Stomach (tissue), 8 donors: ENCODE measurements at regions not wholly inside any gene's neighbourhood (a gene's known extent, or its start where the extent isn't known, plus 50 kb on each side); places are given as distances from the start of the nearest gene placed in this dataset.

Experiments used
- DNase-seq, 2 donors: peaks; one replicate each; pipeline versions ENCODE4 v3.0.0 to v3.0.0-alpha.2; 2013 to 2019
- H3K27ac ChIP-seq, 5 donors: fragments of 200-600 bp in 4 of 5; sonication (generic) in 4 of 5; one replicate each; pipeline ENCODE4 v1.5.1; 2013 to 2019; ENCODE audit warnings: mild to moderate bottlenecking in 1 of 5, moderate library complexity in 1 of 5
- H3K27me3 ChIP-seq, 3 donors: fragments of 200-600 bp; sonication (generic); one replicate each; pipeline ENCODE4 v1.5.1; 2017 to 2019; ENCODE audit warnings: mixed run types in 1 of 3
- H3K36me3 ChIP-seq, 4 donors: fragments of 200-600 bp; sonication (generic); 1 replicate in 3 of 4; 2 replicates in 1 of 4; pipeline ENCODE4 v1.5.1; 2016 to 2019
- H3K4me1 ChIP-seq, 4 donors: fragments of 200-600 bp; sonication (generic); one replicate each; pipeline ENCODE4 v1.5.1; 2016 to 2019
- H3K4me3 ChIP-seq, 4 donors: fragments of 200-600 bp; sonication (generic) in 3 of 4; one replicate each; pipeline ENCODE4 v1.5.1; 2016 to 2019; ENCODE audit warnings: mild to moderate bottlenecking in 1 of 4
- H3K9me3 ChIP-seq, 4 donors: fragments of 200-600 bp; sonication (generic); one replicate each; pipeline ENCODE4 v1.5.1; 2016 to 2019
- EP300 ChIP-seq: sonication (generic); formaldehyde crosslinking; IDR thresholded peaks from one replicate; pipeline ENCODE4 v1.6.1; 2017; ENCODE audit warnings: antibody characterized with exemption
- POLR2A ChIP-seq, 4 donors: fragments of 450-650 bp; IDR thresholded peaks; one replicate each; pipeline ENCODE4 v1.6.1; 2016; ENCODE audit warnings: antibody characterized with exemption in 4 of 4, control low read depth in 2 of 4, mild to moderate bottlenecking in 1 of 4, moderate library complexity in 1 of 4
- POLR2AphosphoS5 ChIP-seq, 3 donors: sonication (generic); formaldehyde crosslinking; IDR thresholded peaks; one replicate each; pipeline ENCODE4 v1.6.1; 2016; ENCODE audit warnings: antibody characterized with exemption in 3 of 3
- WGBS, 5 donors: extraction: QIAGEN DNeasy Blood & Tissue Kit in 3 of 5; methylation state at CpG; one replicate each; pipeline versions ENCODE4 v1.1.5 to v1.1.7; 2013 to 2018; 5-methylcytosine and 5-hydroxymethylcytosine counted together
- intact Hi-C: fragments of 100-400 bp; cut with DNase I; formaldehyde crosslinking; loops from one replicate; pipeline ENCODE4 v1.15.1; 2023; ENCODE audit warnings: low total_unique reads
- TF ChIP-seq, protein P1 (sequence below), 7 experiments: fragments of 450-650 bp in 4 of 7; fragments of 200-600 bp in 3 of 7; sonication (generic) in 3 of 7; IDR thresholded peaks; one replicate each; pipeline ENCODE4 v1.5.1; 2016 to 2019; ENCODE audit warnings: antibody characterized with exemption in 7 of 7, control low read depth in 2 of 7, mild to moderate bottlenecking in 1 of 7
- donor health status: healthy with polysubstance abuse.
- donor health status: Bipolar disorder and iron deficiency.
- donor health status: healthy.

DNA sequence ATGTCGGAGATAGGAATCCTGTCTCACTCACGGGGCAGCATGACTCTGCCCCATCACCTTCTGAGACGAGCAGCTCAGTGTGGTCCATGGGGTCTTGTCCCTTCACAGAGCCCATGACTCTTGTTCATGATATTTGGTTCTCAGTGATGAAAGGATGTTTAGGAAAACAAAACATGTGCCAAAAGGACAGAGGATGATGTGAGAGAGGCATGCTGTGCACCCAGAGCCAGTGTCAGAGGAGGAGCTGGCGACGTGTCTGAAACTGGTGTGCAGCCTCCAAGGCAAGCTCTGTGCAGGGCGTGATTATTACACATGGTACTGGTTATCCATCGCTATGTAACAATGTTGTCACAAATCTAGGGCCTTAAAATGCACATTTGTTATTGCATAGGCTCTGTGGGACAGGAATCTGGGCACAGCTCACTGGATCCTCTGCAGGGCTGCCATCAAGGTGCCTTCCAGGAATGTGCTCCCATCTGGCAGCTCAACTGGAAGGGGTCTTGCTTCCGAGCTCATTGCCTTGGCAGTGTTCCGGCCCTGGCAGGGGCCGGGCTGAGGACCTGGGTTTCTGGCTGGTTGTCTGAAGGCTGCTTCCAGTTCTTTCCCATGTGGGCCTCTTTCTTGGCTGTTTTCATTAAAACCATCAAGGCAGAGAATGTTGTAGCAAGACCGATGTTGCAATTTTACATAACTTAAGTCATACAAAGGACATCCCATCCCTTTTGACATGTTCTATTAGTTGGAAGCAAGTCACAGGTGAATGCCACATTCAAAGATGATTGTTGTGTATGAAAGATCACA lies 175.4 kb downstream of the ERMARD start:
- H3K27me3 ChIP-seq = peaks cover 0 to 8% (median 0%) of the 10 kb centered on the region in 3 donors
- no peak for DNase-seq
- no peak overlapping the region for H3K27ac ChIP-seq
- intact Hi-C loops = no loop called here
- peaks cover 0 to 7% (median 6%) of the 10 kb centered on the region in 4 donors for H3K4me1 ChIP-seq
- TF ChIP-seq EP300 (no peak), POLR2A (IDR thresholded peaks at IDR 0.05) (no peak), POLR2AphosphoS5 (IDR thresholded peaks at IDR 0.05) (no peak)
- TF ChIP-seq, protein P1, sequence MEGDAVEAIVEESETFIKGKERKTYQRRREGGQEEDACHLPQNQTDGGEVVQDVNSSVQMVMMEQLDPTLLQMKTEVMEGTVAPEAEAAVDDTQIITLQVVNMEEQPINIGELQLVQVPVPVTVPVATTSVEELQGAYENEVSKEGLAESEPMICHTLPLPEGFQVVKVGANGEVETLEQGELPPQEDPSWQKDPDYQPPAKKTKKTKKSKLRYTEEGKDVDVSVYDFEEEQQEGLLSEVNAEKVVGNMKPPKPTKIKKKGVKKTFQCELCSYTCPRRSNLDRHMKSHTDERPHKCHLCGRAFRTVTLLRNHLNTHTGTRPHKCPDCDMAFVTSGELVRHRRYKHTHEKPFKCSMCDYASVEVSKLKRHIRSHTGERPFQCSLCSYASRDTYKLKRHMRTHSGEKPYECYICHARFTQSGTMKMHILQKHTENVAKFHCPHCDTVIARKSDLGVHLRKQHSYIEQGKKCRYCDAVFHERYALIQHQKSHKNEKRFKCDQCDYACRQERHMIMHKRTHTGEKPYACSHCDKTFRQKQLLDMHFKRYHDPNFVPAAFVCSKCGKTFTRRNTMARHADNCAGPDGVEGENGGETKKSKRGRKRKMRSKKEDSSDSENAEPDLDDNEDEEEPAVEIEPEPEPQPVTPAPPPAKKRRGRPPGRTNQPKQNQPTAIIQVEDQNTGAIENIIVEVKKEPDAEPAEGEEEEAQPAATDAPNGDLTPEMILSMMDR (IDR thresholded peaks at IDR 0.05) = no peak
- H3K4me3 ChIP-seq = no peak overlapping the region
- no peaks in the 10 kb centered on the region for H3K9me3 ChIP-seq
- no peaks in the 10 kb centered on the region for H3K36me3 ChIP-seq
- whole genome bisulfite sequencing, 5 donors = 91 to 95% (median 93%) methylated on average over 11 of the region's 11 CpGs

DNA sequence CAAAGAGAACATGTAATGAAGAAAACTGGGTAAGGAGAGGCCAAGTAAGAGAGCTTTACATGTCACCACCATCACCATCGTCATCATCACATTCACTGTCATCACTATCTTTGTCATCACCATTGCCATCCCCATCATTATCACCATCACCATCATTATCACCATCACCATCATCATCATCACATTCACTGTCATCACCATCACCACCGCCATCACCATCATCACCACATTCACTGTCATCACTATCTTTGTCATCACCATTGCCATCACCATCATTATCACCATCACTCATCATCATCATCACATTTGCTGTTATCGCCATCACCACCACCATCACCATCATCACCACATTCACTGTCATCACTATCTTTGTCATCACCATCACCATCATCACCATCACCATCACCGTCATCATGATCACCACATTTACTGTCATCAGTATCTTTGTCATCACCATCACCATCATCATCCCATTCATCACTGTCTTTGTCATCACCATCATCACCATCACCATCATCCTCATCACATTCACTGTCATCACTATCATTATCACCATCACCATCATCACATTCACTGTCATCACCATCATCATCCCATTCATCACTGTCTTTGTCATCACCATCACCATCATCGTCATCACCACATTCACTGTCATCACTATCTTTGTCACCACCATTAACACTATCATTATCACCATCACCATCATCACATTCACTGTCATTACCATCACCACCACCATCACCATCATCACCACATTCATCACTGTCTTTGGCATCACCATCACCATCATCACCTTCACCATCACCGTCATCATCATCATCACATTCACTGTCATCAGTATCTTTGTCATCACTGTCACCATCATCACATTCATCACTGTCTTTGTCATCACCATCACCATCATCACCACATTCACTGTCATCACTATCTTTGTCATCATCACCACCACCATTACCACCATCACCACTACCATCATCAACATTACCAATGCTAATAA lies 172.3 kb downstream of the ERMARD start:
- Histone ChIP-seq H3K27ac (no peak overlapping the region), H3K4me1 (peaks cover 0 to 7% (median 3%) of the 10 kb centered on the region in 4 donors), H3K27me3 (peaks cover 0 to 8% (median 0%) of the 10 kb centered on the region in 3 donors), H3K4me3 (no peak overlapping the region), H3K36me3 (no peaks in the 10 kb centered on the region), H3K9me3 (no peaks in the 10 kb centered on the region)
- 82 to 94% (median 86%) methylated on average over 6 of the region's 6 CpGs for WGBS, 5 donors
- intact Hi-C loops = no loop called here
- TF ChIP-seq, protein P1 (IDR thresholded peaks at IDR 0.05) = no peak
- TF ChIP-seq EP300 (no peak), POLR2AphosphoS5 (IDR thresholded peaks at IDR 0.05) (no peak), POLR2A (IDR thresholded peaks at IDR 0.05) (no peak)
- DNase-seq = no peak

DNA sequence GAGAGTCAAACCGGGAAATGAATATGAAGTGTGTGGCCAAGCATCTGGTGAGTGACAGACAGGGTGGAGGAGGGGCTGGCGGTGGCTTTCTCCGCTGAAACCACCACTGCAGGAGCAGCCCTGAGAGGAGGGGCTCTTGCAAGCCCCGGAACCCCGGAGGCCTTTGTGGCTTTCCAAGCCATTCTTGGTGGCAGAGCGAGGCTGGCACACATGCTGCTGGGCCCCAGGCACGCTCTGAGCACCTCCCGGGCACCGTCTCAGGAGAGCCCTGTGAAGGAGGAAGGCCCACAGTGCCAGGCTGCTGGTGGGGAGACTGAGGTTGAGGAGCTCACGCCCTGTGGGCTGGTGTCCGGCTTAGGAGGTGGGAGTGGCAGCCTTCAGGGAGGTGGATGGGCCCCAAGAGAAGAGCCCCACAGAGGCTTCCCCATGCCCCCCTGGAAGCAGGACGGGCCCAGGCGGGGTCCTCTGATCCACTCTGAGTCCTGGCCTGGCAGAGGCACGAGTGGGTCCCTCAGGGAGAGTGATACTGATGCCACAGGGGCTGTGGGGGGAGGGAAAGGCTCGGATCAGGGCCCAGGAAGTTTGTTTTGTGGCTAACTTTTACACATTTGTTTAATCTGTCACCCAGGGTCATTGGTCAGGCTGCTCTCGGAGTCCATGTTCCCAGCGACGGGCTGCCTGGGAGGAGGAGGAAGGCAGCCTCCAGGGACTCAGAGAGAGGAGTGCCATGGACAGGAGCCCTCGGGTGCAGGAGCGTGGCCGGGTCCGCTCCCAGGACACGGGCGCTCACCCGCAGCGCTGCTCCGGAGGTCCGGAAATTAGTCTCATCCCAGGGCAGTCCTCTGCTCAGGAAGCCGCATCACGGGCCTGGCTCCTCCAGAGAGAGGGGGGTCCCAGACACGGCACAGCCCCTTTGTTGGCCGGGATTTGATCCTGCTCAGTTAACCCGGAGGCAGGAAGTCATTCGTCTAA lies 170.7 kb downstream of the ERMARD start:
- intact Hi-C loops = no loop called here
- no peaks in the 10 kb centered on the region for H3K36me3 ChIP-seq
- no peak overlapping the region for H3K4me3 ChIP-seq
- no peak overlapping the region for H3K27ac ChIP-seq
- no peaks in the 10 kb centered on the region for H3K9me3 ChIP-seq
- DNase-seq = peak in 1 of 2 donors; percentile 64
- 48 to 65% (median 52%) methylated on average over 14 to 34 of the region's 34 CpGs for WGBS, 5 donors
- TF ChIP-seq EP300 = no peak
- TF ChIP-seq POLR2A (IDR thresholded peaks at IDR 0.05) = no peak
- TF ChIP-seq, protein P1 (IDR thresholded peaks at IDR 0.05) = no peak
- TF ChIP-seq POLR2AphosphoS5 (IDR thresholded peaks at IDR 0.05) = no peak
- H3K27me3 ChIP-seq = peaks cover 0 to 8% (median 0%) of the 10 kb centered on the region in 3 donors
- H3K4me1 ChIP-seq = peaks cover 0 to 11% (median 4%) of the 10 kb centered on the region in 4 donors
